GM23338 (cell line): ENCODE measurements at regions not wholly inside any gene's neighbourhood (a gene's known extent, or its start where the extent isn't known, plus 50 kb on each side); places are given as distances from the start of the nearest gene placed in this dataset.

Source experiments
- CREB1 ChIP-seq: fragments of 250-450 bp; sonication (Bioruptor Pico); IDR thresholded peaks from 2 replicates; pipeline ENCODE4 v1.5.0; 2020; ENCODE audit warnings: low read depth, mild to moderate bottlenecking, moderate library complexity
- EZH2 ChIP-seq: fragments of 200-600 bp; sonication (generic); IDR thresholded peaks from one replicate; pipeline ENCODE4 v1.8.0; 2017; ENCODE audit warnings: antibody characterized with exemption, mild to moderate bottlenecking, low read depth; ENCODE audit not compliant: unreplicated experiment
- EZH2phosphoT487 ChIP-seq: fragments of 200-600 bp; sonication (generic); IDR thresholded peaks from one replicate; pipeline ENCODE4 v1.8.1; 2018; ENCODE audit warnings: antibody characterized with exemption; ENCODE audit not compliant: unreplicated experiment
- JUNB ChIP-seq: IDR thresholded peaks from one replicate; pipeline ENCODE4 v1.6.1; 2016; ENCODE audit warnings: antibody characterized with exemption; ENCODE audit not compliant: unreplicated experiment
- POLR2AphosphoS5 ChIP-seq: IDR thresholded peaks from 2 replicates; pipeline ENCODE4 v1.6.1; 2016; ENCODE audit warnings: antibody characterized with exemption, low read depth
- STAT1 ChIP-seq: IDR thresholded peaks from one replicate; pipeline ENCODE4 v1.6.1; 2016; ENCODE audit warnings: antibody characterized with exemption; ENCODE audit not compliant: unreplicated experiment
- ZNF114 ChIP-seq: fragments of 250-450 bp; sonication (Bioruptor Pico); IDR thresholded peaks from 2 replicates; pipeline ENCODE4 v1.5.0; 2020; ENCODE audit warnings: mild to moderate bottlenecking, moderate library complexity
- TF ChIP-seq, protein P1 (sequence below), 2 experiments: fragments of 200-600 bp in 1 of 2; sonication (generic) in 1 of 2; conservative IDR thresholded peaks; 2 replicates each; pipeline versions ENCODE4 v1.5.1 to v1.6.1; 2016 to 2017; ENCODE audit warnings: antibody characterized with exemption in 2 of 2, low read depth in 2 of 2, mild to moderate bottlenecking in 2 of 2, moderate library complexity in 1 of 2
- TF ChIP-seq, protein P2 (sequence below): IDR thresholded peaks from one replicate; pipeline ENCODE4 v1.6.1; 2018; ENCODE audit warnings: antibody characterized with exemption; ENCODE audit not compliant: unreplicated experiment

DNA sequence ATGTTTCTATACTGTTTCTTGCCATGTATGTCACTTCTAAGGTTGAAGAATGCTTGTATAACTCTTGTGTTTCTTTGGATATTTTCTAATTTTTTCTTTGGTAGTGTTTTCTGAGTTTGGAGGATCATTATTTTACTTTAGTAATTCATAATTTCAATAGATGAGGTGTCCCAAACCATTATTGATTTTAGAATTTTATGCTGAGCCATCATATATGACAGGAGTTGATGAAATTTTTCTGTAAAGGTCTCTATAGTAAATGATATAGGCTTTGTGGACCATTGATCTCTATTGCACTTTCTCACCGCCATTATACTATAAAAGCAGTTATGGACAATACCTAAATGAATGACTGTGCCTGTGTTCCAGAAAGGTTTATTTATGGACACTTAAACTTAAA lies 183.3 kb upstream of the PPP1R3A start:
- TF ChIP-seq, protein P1, sequence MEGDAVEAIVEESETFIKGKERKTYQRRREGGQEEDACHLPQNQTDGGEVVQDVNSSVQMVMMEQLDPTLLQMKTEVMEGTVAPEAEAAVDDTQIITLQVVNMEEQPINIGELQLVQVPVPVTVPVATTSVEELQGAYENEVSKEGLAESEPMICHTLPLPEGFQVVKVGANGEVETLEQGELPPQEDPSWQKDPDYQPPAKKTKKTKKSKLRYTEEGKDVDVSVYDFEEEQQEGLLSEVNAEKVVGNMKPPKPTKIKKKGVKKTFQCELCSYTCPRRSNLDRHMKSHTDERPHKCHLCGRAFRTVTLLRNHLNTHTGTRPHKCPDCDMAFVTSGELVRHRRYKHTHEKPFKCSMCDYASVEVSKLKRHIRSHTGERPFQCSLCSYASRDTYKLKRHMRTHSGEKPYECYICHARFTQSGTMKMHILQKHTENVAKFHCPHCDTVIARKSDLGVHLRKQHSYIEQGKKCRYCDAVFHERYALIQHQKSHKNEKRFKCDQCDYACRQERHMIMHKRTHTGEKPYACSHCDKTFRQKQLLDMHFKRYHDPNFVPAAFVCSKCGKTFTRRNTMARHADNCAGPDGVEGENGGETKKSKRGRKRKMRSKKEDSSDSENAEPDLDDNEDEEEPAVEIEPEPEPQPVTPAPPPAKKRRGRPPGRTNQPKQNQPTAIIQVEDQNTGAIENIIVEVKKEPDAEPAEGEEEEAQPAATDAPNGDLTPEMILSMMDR (conservative IDR thresholded peaks at IDR 0.05; ENCODE audit: low read depth in 2 of 2) = no peak
- no peak for TF ChIP-seq EZH2
- TF ChIP-seq POLR2AphosphoS5 = no peak
- TF ChIP-seq, protein P2, sequence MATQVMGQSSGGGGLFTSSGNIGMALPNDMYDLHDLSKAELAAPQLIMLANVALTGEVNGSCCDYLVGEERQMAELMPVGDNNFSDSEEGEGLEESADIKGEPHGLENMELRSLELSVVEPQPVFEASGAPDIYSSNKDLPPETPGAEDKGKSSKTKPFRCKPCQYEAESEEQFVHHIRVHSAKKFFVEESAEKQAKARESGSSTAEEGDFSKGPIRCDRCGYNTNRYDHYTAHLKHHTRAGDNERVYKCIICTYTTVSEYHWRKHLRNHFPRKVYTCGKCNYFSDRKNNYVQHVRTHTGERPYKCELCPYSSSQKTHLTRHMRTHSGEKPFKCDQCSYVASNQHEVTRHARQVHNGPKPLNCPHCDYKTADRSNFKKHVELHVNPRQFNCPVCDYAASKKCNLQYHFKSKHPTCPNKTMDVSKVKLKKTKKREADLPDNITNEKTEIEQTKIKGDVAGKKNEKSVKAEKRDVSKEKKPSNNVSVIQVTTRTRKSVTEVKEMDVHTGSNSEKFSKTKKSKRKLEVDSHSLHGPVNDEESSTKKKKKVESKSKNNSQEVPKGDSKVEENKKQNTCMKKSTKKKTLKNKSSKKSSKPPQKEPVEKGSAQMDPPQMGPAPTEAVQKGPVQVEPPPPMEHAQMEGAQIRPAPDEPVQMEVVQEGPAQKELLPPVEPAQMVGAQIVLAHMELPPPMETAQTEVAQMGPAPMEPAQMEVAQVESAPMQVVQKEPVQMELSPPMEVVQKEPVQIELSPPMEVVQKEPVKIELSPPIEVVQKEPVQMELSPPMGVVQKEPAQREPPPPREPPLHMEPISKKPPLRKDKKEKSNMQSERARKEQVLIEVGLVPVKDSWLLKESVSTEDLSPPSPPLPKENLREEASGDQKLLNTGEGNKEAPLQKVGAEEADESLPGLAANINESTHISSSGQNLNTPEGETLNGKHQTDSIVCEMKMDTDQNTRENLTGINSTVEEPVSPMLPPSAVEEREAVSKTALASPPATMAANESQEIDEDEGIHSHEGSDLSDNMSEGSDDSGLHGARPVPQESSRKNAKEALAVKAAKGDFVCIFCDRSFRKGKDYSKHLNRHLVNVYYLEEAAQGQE = no peak
- no peak for TF ChIP-seq STAT1
- TF ChIP-seq JUNB = no peak
- TF ChIP-seq EZH2phosphoT487 = no peak
- TF ChIP-seq CREB1 = no peak
- no peak for TF ChIP-seq ZNF114
